ENCODE measurements at regions not wholly inside any gene's neighbourhood (a gene's known extent, or its start where the extent isn't known, plus 50 kb on each side); places are given as distances from the start of the nearest gene placed in this dataset.
"Not testable (repeated sequence)": the region's sequence is repeated elsewhere in the genome, so short reads cannot be mapped to it uniquely, and the experiment has no call there.

GRCh38 chr1:144026022-144026421 lies 54.2 kb upstream of the FAM72C start:
- not testable (repeated sequence) for DNase-seq (ENCODE audit: low read depth)

GRCh38 chr1:144021690-144022384 lies 50.1 kb upstream of the FAM72C start:
- not testable (repeated sequence) for DNase-seq (ENCODE audit: low read depth)

Measured in fibroblast of the conjunctiva (primary cell).